ENCODE measurements at regions not wholly inside any gene's neighbourhood (a gene's known extent, or its start where the extent isn't known, plus 50 kb on each side); places are given as distances from the start of the nearest gene placed in this dataset.

- H3K36me3 Mint-ChIP-seq, result no peaks in the 10 kb centered on the region
- no peak overlapping the region for H3K4me3 Mint-ChIP-seq
- peaks cover 8% of the 10 kb centered on the region for H3K9me3 Mint-ChIP-seq
- H3K27ac Mint-ChIP-seq, result no peak overlapping the region
- H3K4me1 Mint-ChIP-seq, result no peaks in the 10 kb centered on the region
- no peaks in the 10 kb centered on the region for H3K27me3 Mint-ChIP-seq
Observed at GRCh38 chr1:239516579-239516978, 130.2 kb downstream of the CHRM3 start.

- Mint-ChIP-seq H3K4me3 (no peak overlapping the region), H3K36me3 (no peaks in the 10 kb centered on the region), H3K4me1 (no peaks in the 10 kb centered on the region), H3K9me3 (no peaks in the 10 kb centered on the region), H3K27ac (no peak overlapping the region), H3K27me3 (no peaks in the 10 kb centered on the region)
Observed at GRCh38 chr1:239526391-239526790, 140.0 kb downstream of the CHRM3 start.

- Mint-ChIP-seq H3K4me1 (no peaks in the 10 kb centered on the region), H3K27ac (no peak overlapping the region), H3K27me3 (no peaks in the 10 kb centered on the region), H3K36me3 (no peaks in the 10 kb centered on the region), H3K9me3 (no peaks in the 10 kb centered on the region), H3K4me3 (no peak overlapping the region)
Observed at GRCh38 chr1:239527051-239527693, 140.8 kb downstream of the CHRM3 start.

GRCh38 chr1:239536165-239536849, 149.9 kb downstream of the CHRM3 start:
- H3K9me3 Mint-ChIP-seq, result no peaks in the 10 kb centered on the region
- H3K27ac Mint-ChIP-seq, result no peak overlapping the region
- no peaks in the 10 kb centered on the region for H3K27me3 Mint-ChIP-seq
- no peaks in the 10 kb centered on the region for H3K36me3 Mint-ChIP-seq
- no peaks in the 10 kb centered on the region for H3K4me1 Mint-ChIP-seq
- H3K4me3 Mint-ChIP-seq, result no peak overlapping the region

GRCh38 chr1:239537795-239538194, 151.4 kb downstream of the CHRM3 start:
- H3K4me1 Mint-ChIP-seq, result no peaks in the 10 kb centered on the region
- no peaks in the 10 kb centered on the region for H3K9me3 Mint-ChIP-seq
- H3K27me3 Mint-ChIP-seq, result no peaks in the 10 kb centered on the region
- no peak overlapping the region for H3K27ac Mint-ChIP-seq
- H3K36me3 Mint-ChIP-seq, result peaks cover 2% of the 10 kb centered on the region
- no peak overlapping the region for H3K4me3 Mint-ChIP-seq

GRCh38 chr1:239538239-239538988, 152.0 kb downstream of the CHRM3 start:
- peaks cover 2% of the 10 kb centered on the region for H3K36me3 Mint-ChIP-seq
- no peak overlapping the region for H3K27ac Mint-ChIP-seq
- H3K4me1 Mint-ChIP-seq, result no peaks in the 10 kb centered on the region
- no peaks in the 10 kb centered on the region for H3K9me3 Mint-ChIP-seq
- no peak overlapping the region for H3K4me3 Mint-ChIP-seq
- no peaks in the 10 kb centered on the region for H3K27me3 Mint-ChIP-seq

- Mint-ChIP-seq H3K9me3 (no peaks in the 10 kb centered on the region), H3K4me1 (no peaks in the 10 kb centered on the region)
Observed at GRCh38 chr1:239539051-239539450, 152.7 kb downstream of the CHRM3 start.

GRCh38 chr1:239539812-239540211, 153.4 kb downstream of the CHRM3 start:
- H3K4me1 Mint-ChIP-seq, result no peaks in the 10 kb centered on the region
- H3K36me3 Mint-ChIP-seq, result peaks cover 2% of the 10 kb centered on the region
- H3K9me3 Mint-ChIP-seq, result no peaks in the 10 kb centered on the region
- H3K27ac Mint-ChIP-seq, result no peak overlapping the region
- no peaks in the 10 kb centered on the region for H3K27me3 Mint-ChIP-seq
- H3K4me3 Mint-ChIP-seq, result no peak overlapping the region

More at GRCh38 chr1:239539051-239539450, 152.7 kb downstream of the CHRM3 start:
- peaks cover 2% of the 10 kb centered on the region for H3K36me3 Mint-ChIP-seq
- no peaks in the 10 kb centered on the region for H3K27me3 Mint-ChIP-seq
- H3K4me3 Mint-ChIP-seq, result no peak overlapping the region
- no peak overlapping the region for H3K27ac Mint-ChIP-seq

GRCh38 chr1:239543873-239544272, 157.5 kb downstream of the CHRM3 start:
- Mint-ChIP-seq H3K27ac (no peak overlapping the region), H3K27me3 (no peaks in the 10 kb centered on the region), H3K9me3 (no peaks in the 10 kb centered on the region), H3K4me3 (no peak overlapping the region), H3K36me3 (peaks cover 5% of the 10 kb centered on the region), H3K4me1 (peaks cover 19% of the 10 kb centered on the region)

GRCh38 chr1:239545466-239545865, 159.1 kb downstream of the CHRM3 start:
- Mint-ChIP-seq H3K27me3 (no peaks in the 10 kb centered on the region), H3K27ac (no peak overlapping the region), H3K4me3 (no peak overlapping the region), H3K4me1 (peaks cover 20% of the 10 kb centered on the region), H3K9me3 (peaks cover 4% of the 10 kb centered on the region), H3K36me3 (peaks cover 5% of the 10 kb centered on the region)

- Mint-ChIP-seq H3K4me1 (peaks cover 20% of the 10 kb centered on the region), H3K27ac (peak overlapping the region; percentile 84), H3K9me3 (peaks cover 4% of the 10 kb centered on the region), H3K4me3 (peak overlapping the region; percentile 83), H3K27me3 (no peaks in the 10 kb centered on the region), H3K36me3 (peaks cover 3% of the 10 kb centered on the region)
Observed at GRCh38 chr1:239547987-239548386, 161.6 kb downstream of the CHRM3 start.

- H3K9me3 Mint-ChIP-seq, result peaks cover 4% of the 10 kb centered on the region
- no peaks in the 10 kb centered on the region for H3K27me3 Mint-ChIP-seq
- H3K4me1 Mint-ChIP-seq, result peaks cover 20% of the 10 kb centered on the region
- H3K27ac Mint-ChIP-seq, result no peak overlapping the region
- peaks cover 3% of the 10 kb centered on the region for H3K36me3 Mint-ChIP-seq
- no peak overlapping the region for H3K4me3 Mint-ChIP-seq
Observed at GRCh38 chr1:239550178-239550577, 163.8 kb downstream of the CHRM3 start.

GRCh38 chr1:239555350-239555749, 169.0 kb downstream of the CHRM3 start:
- H3K36me3 Mint-ChIP-seq, result no peaks in the 10 kb centered on the region
- H3K4me1 Mint-ChIP-seq, result peaks cover 14% of the 10 kb centered on the region
- no peak overlapping the region for H3K4me3 Mint-ChIP-seq
- H3K27ac Mint-ChIP-seq, result no peak overlapping the region
- no peaks in the 10 kb centered on the region for H3K27me3 Mint-ChIP-seq
- peaks cover under 1% of the 10 kb centered on the region for H3K9me3 Mint-ChIP-seq

GRCh38 chr1:239558559-239558958, 172.2 kb downstream of the CHRM3 start:
- Mint-ChIP-seq H3K27me3 (no peaks in the 10 kb centered on the region), H3K27ac (no peak overlapping the region), H3K36me3 (no peaks in the 10 kb centered on the region), H3K4me3 (peak overlapping the region; percentile 15), H3K4me1 (peaks cover 16% of the 10 kb centered on the region), H3K9me3 (no peaks in the 10 kb centered on the region)

- Mint-ChIP-seq H3K27ac (no peak overlapping the region), H3K27me3 (no peaks in the 10 kb centered on the region)
Observed at GRCh38 chr1:239558991-239559390, 172.6 kb downstream of the CHRM3 start.

GRCh38 chr1:239560921-239561320, 174.6 kb downstream of the CHRM3 start:
- Mint-ChIP-seq H3K4me1 (peaks cover 23% of the 10 kb centered on the region), H3K4me3 (no peak overlapping the region), H3K36me3 (no peaks in the 10 kb centered on the region), H3K27me3 (no peaks in the 10 kb centered on the region), H3K27ac (no peak overlapping the region), H3K9me3 (no peaks in the 10 kb centered on the region)

More at GRCh38 chr1:239558991-239559390, 172.6 kb downstream of the CHRM3 start:
- no peaks in the 10 kb centered on the region for H3K36me3 Mint-ChIP-seq
- no peaks in the 10 kb centered on the region for H3K9me3 Mint-ChIP-seq
- peak overlapping the region; percentile 15 for H3K4me3 Mint-ChIP-seq
- peaks cover 21% of the 10 kb centered on the region for H3K4me1 Mint-ChIP-seq

Data from activated naive CD4-positive, alpha-beta T cell treated with anti-CD3 and anti-CD28 coated beads, Interleukin-2, amount 50 U/mL, for 24 hours (primary cell).